ENCODE measurements at regions not wholly inside any gene's neighbourhood (a gene's known extent, or its start where the extent isn't known, plus 50 kb on each side); places are given as distances from the start of the nearest gene placed in this dataset.

GRCh38 chr7:54465095-54465494 is 77.1 kb upstream of the VSTM2A start:
- no peaks in the 10 kb centered on the region for H3K79me2 ChIP-seq (ENCODE audit: insufficient read depth, low read depth)
- H3K27ac ChIP-seq, result no peak overlapping the region
- no peak for TF ChIP-seq CTCF (conservative IDR thresholded peaks at IDR 0.05; ENCODE audit: low read depth, low read length)
- H3K36me3 ChIP-seq (ENCODE audit: insufficient read depth), result no peaks in the 10 kb centered on the region
- no peaks in the 10 kb centered on the region for H3K27me3 ChIP-seq (ENCODE audit: insufficient read depth, low read depth)
- no peak overlapping the region for H3K9ac ChIP-seq
- no peak overlapping the region for H3K4me2 ChIP-seq
- H3K4me1 ChIP-seq (ENCODE audit: low read depth, poor library complexity, severe bottlenecking), result no peaks in the 10 kb centered on the region
- H4K20me1 ChIP-seq (ENCODE audit: insufficient read depth), result no peaks in the 10 kb centered on the region
- no peak overlapping the region for H2AFZ ChIP-seq (ENCODE audit: low read depth)
- no peak overlapping the region for H3K4me3 ChIP-seq (IDR thresholded peaks at IDR 0.05; ENCODE audit: insufficient read depth, low read depth, low read length)

GRCh38 chr7:54469740-54470139 is 72.4 kb upstream of the VSTM2A start:
- no peak for TF ChIP-seq CTCF (conservative IDR thresholded peaks at IDR 0.05; ENCODE audit: low read depth, low read length)
- Histone ChIP-seq H3K9ac (no peak overlapping the region), H3K27ac (no peak overlapping the region), H3K27me3 (ENCODE audit: insufficient read depth, low read depth) (no peaks in the 10 kb centered on the region), H2AFZ (ENCODE audit: low read depth) (no peak overlapping the region), H3K4me2 (no peak overlapping the region), H3K4me1 (ENCODE audit: low read depth, poor library complexity, severe bottlenecking) (no peaks in the 10 kb centered on the region), H3K36me3 (ENCODE audit: insufficient read depth) (no peaks in the 10 kb centered on the region), H4K20me1 (ENCODE audit: insufficient read depth) (no peaks in the 10 kb centered on the region), H3K79me2 (ENCODE audit: insufficient read depth, low read depth) (no peaks in the 10 kb centered on the region), H3K4me3 (IDR thresholded peaks at IDR 0.05; ENCODE audit: insufficient read depth, low read depth, low read length) (no peak overlapping the region)

- Histone ChIP-seq H3K79me2 (ENCODE audit: insufficient read depth, low read depth) (no peaks in the 10 kb centered on the region), H3K27me3 (ENCODE audit: insufficient read depth, low read depth) (no peaks in the 10 kb centered on the region), H3K4me1 (ENCODE audit: low read depth, poor library complexity, severe bottlenecking) (no peaks in the 10 kb centered on the region), H3K4me3 (IDR thresholded peaks at IDR 0.05; ENCODE audit: insufficient read depth, low read depth, low read length) (no peak overlapping the region), H3K36me3 (ENCODE audit: insufficient read depth) (no peaks in the 10 kb centered on the region), H4K20me1 (ENCODE audit: insufficient read depth) (no peaks in the 10 kb centered on the region), H3K9ac (no peak overlapping the region), H3K27ac (no peak overlapping the region), H2AFZ (ENCODE audit: low read depth) (no peak overlapping the region), H3K4me2 (no peak overlapping the region)
- no peak for TF ChIP-seq CTCF (conservative IDR thresholded peaks at IDR 0.05; ENCODE audit: low read depth, low read length)
Measured at GRCh38 chr7:54476609-54477008, 65.6 kb upstream of the VSTM2A start.

- Histone ChIP-seq H3K4me2 (no peak overlapping the region), H3K4me3 (IDR thresholded peaks at IDR 0.05; ENCODE audit: insufficient read depth, low read depth, low read length) (no peak overlapping the region), H3K79me2 (ENCODE audit: insufficient read depth, low read depth) (no peaks in the 10 kb centered on the region), H2AFZ (ENCODE audit: low read depth) (no peak overlapping the region), H3K27me3 (ENCODE audit: insufficient read depth, low read depth) (no peaks in the 10 kb centered on the region), H3K4me1 (ENCODE audit: low read depth, poor library complexity, severe bottlenecking) (no peaks in the 10 kb centered on the region), H3K9ac (no peak overlapping the region), H3K36me3 (ENCODE audit: insufficient read depth) (no peaks in the 10 kb centered on the region), H4K20me1 (ENCODE audit: insufficient read depth) (no peaks in the 10 kb centered on the region), H3K27ac (no peak overlapping the region)
- no peak for TF ChIP-seq CTCF (conservative IDR thresholded peaks at IDR 0.05; ENCODE audit: low read depth, low read length)
Measured at GRCh38 chr7:54477083-54477482, 65.1 kb upstream of the VSTM2A start.

GRCh38 chr7:54483523-54483922 is 58.7 kb upstream of the VSTM2A start:
- H3K4me2 ChIP-seq, result no peak overlapping the region
- no peak overlapping the region for H2AFZ ChIP-seq (ENCODE audit: low read depth)
- no peaks in the 10 kb centered on the region for H3K27me3 ChIP-seq (ENCODE audit: insufficient read depth, low read depth)
- no peak overlapping the region for H3K27ac ChIP-seq
- no peak for TF ChIP-seq CTCF (conservative IDR thresholded peaks at IDR 0.05; ENCODE audit: low read depth, low read length)
- no peaks in the 10 kb centered on the region for H3K4me1 ChIP-seq (ENCODE audit: low read depth, poor library complexity, severe bottlenecking)
- H4K20me1 ChIP-seq (ENCODE audit: insufficient read depth), result no peaks in the 10 kb centered on the region
- no peaks in the 10 kb centered on the region for H3K36me3 ChIP-seq (ENCODE audit: insufficient read depth)
- no peak overlapping the region for H3K4me3 ChIP-seq (IDR thresholded peaks at IDR 0.05; ENCODE audit: insufficient read depth, low read depth, low read length)
- no peaks in the 10 kb centered on the region for H3K79me2 ChIP-seq (ENCODE audit: insufficient read depth, low read depth)
- no peak overlapping the region for H3K9ac ChIP-seq

All from KMS-11 (cell line).